Thoracic aorta (tissue), 2 donors: ENCODE measurements at regions not wholly inside any gene's neighbourhood (a gene's known extent, or its start where the extent isn't known, plus 50 kb on each side); places are given as distances from the start of the nearest gene placed in this dataset.

Experiments used
- ATAC-seq: fragments of 150-250 bp; one replicate; pipeline ENCODE4 v1.8.0; 2017; ENCODE audit warnings: low read depth; ENCODE audit not compliant: insufficient number of reproducible peaks, low FRiP score
- DNase-seq: peaks from one replicate; pipeline ENCODE4 v3.0.0-alpha.2; 2020; ENCODE audit warnings: low spot score
- H3K27ac ChIP-seq, 2 donors: fragments of 200-600 bp; sonication (generic); 1 replicate in 1 of 2; 2 replicates in 1 of 2; pipeline ENCODE4 v1.5.1; 2016; ENCODE audit warnings: mild to moderate bottlenecking in 2 of 2, moderate library complexity in 2 of 2
- H3K27me3 ChIP-seq: fragments of 200-600 bp; sonication (generic); replicated peaks from 2 replicates; pipeline ENCODE4 v1.6.0; 2016; ENCODE audit warnings: mild to moderate bottlenecking; ENCODE audit not compliant: insufficient read depth
- H3K36me3 ChIP-seq: fragments of 200-600 bp; sonication (generic); one replicate; pipeline ENCODE4 v1.5.1; 2016
- H3K4me1 ChIP-seq, 2 donors: fragments of 200-600 bp; sonication (generic); 1 replicate in 1 of 2; 2 replicates in 1 of 2; pipeline versions ENCODE4 v1.5.1 to v1.6.0; 2016; ENCODE audit warnings: low read depth in 2 of 2, mild to moderate bottlenecking in 1 of 2; ENCODE audit not compliant: control insufficient read depth in 1 of 2
- H3K4me3 ChIP-seq: fragments of 200-600 bp; sonication (generic); 2 replicates; pipeline ENCODE4 v1.5.1; 2016; ENCODE audit warnings: mild to moderate bottlenecking
- H3K9me3 ChIP-seq: fragments of 200-600 bp; sonication (generic); 2 replicates; pipeline ENCODE4 v1.5.1; 2016
- CTCF ChIP-seq: fragments of 200-600 bp; sonication (generic); IDR thresholded peaks from one replicate; pipeline ENCODE4 v1.5.1; 2019; ENCODE audit warnings: antibody characterized with exemption

- no peaks in the 10 kb centered on the region for H3K36me3 ChIP-seq
- ATAC-seq = no peak
- H3K4me1 ChIP-seq = peaks cover 0 to 6% of the 10 kb centered on the region in 2 donors
- no peak for TF ChIP-seq CTCF
- no peak for DNase-seq
- no peak overlapping the region for H3K27ac ChIP-seq
- H3K27me3 ChIP-seq = no peaks in the 10 kb centered on the region
- no peaks in the 10 kb centered on the region for H3K9me3 ChIP-seq
- H3K4me3 ChIP-seq = no peak overlapping the region
These were observed 481.3 kb upstream of the ADGRL3 start for GRCh38 chr4:60718874-60719273.

GRCh38 chr4:60721685-60722084 is 478.4 kb upstream of the ADGRL3 start:
- Histone ChIP-seq H3K27ac (peak overlapping the region in 1 of 2 donors; percentile 37), H3K9me3 (no peaks in the 10 kb centered on the region), H3K36me3 (no peaks in the 10 kb centered on the region), H3K4me1 (peaks cover 4 to 20% of the 10 kb centered on the region in 2 donors), H3K27me3 (no peaks in the 10 kb centered on the region), H3K4me3 (no peak overlapping the region)
- TF ChIP-seq CTCF = no peak
- DNase-seq (no peak), ATAC-seq (no peak)

- TF ChIP-seq CTCF = no peak
- Histone ChIP-seq H3K4me3 (no peak overlapping the region), H3K36me3 (no peaks in the 10 kb centered on the region), H3K9me3 (peaks cover 5% of the 10 kb centered on the region), H3K27me3 (no peaks in the 10 kb centered on the region), H3K27ac (peak overlapping the region; percentile 43 to 53), H3K4me1 (peaks cover 4 to 20% of the 10 kb centered on the region in 2 donors)
- DNase-seq (no peak), ATAC-seq (no peak)
These were observed 476.3 kb upstream of the ADGRL3 start for GRCh38 chr4:60723796-60724195.

- ATAC-seq (no peak), DNase-seq (no peak)
- H3K27me3 ChIP-seq = no peaks in the 10 kb centered on the region
- H3K9me3 ChIP-seq = peaks cover 5% of the 10 kb centered on the region
- no peak overlapping the region for H3K4me3 ChIP-seq
- no peaks in the 10 kb centered on the region for H3K36me3 ChIP-seq
- H3K27ac ChIP-seq = peak overlapping the region; percentile 43 to 53
- no peak for TF ChIP-seq CTCF
- H3K4me1 ChIP-seq = peaks cover 4 to 20% of the 10 kb centered on the region in 2 donors
These were observed 475.5 kb upstream of the ADGRL3 start for GRCh38 chr4:60724623-60725022.

GRCh38 chr4:60726779-60727178 is 473.3 kb upstream of the ADGRL3 start:
- no peaks in the 10 kb centered on the region for H3K27me3 ChIP-seq
- H3K27ac ChIP-seq = no peak overlapping the region
- ATAC-seq (no peak), DNase-seq (no peak)
- no peak overlapping the region for H3K4me3 ChIP-seq
- TF ChIP-seq CTCF = no peak
- peaks cover 4 to 20% of the 10 kb centered on the region in 2 donors for H3K4me1 ChIP-seq
- H3K36me3 ChIP-seq = no peaks in the 10 kb centered on the region
- H3K9me3 ChIP-seq = peaks cover 5% of the 10 kb centered on the region
